ENCODE measurements at regions not wholly inside any gene's neighbourhood (a gene's known extent, or its start where the extent isn't known, plus 50 kb on each side); places are given as distances from the start of the nearest gene placed in this dataset.

DNA sequence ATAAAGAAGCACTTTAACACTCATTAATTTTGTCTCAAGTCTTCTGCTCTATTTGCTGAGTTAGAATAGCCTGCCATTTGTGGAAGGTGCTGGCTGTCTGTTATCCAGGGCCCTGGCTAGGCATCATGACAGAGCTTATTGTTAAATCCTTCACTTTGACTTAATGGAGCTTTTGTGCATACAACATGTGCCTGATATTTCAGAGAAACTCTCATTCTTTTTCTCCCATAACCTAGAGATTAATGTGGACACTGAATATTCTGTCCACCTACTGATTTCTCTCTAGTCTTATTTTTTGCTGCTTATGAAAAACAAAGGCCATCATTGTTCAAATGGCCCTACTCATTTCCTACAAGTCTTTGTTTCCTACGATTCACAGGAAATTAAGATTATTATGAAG lies 383.1 kb upstream of the HTR2A start:
- Histone ChIP-seq H2AFZ (ENCODE audit: low read length) (no peak overlapping the region), H2BK5ac (ENCODE audit: low read length) (no peak overlapping the region), H3K36me3 (replicated peaks in 1 of 2; ENCODE audit: control insufficient read depth in 2 of 2, insufficient read depth in 2 of 2, low read length in 2 of 2) (no peaks in the 10 kb centered on the region), H3K18ac (ENCODE audit: low read length) (no peak overlapping the region), H3K4me3 (ENCODE audit: low read length in 2 of 2) (no peak overlapping the region), H3K23ac (ENCODE audit: low read depth, low read length, poor library complexity) (no peak overlapping the region), H2AK5ac (ENCODE audit: low read depth, low read length) (no peak overlapping the region), H3K4me1 (ENCODE audit: control insufficient read depth in 2 of 2, insufficient read depth in 1 of 2, low read depth in 1 of 2, low read length in 2 of 2) (no peaks in the 10 kb centered on the region), H3K27me3 (ENCODE audit: control insufficient read depth in 3 of 3, insufficient read depth in 3 of 3, low read depth in 1 of 3, low read length in 3 of 3) (no peaks in the 10 kb centered on the region), H3K27ac (replicated peaks; ENCODE audit: low read length) (no peak overlapping the region), H3K79me1 (ENCODE audit: low read depth, low read length) (no peaks in the 10 kb centered on the region), H3K4me2 (ENCODE audit: insufficient read depth, low read length, poor library complexity, severe bottlenecking) (no peak overlapping the region), H3K9ac (ENCODE audit: low read depth, low read length, poor library complexity) (no peak overlapping the region), H4K8ac (ENCODE audit: low read depth, low read length) (no peak overlapping the region), H2BK120ac (ENCODE audit: low read depth, low read length) (no peak overlapping the region), H4K91ac (ENCODE audit: low read depth, low read length, poor library complexity) (no peak overlapping the region), H3K14ac (ENCODE audit: low read length) (no peak overlapping the region), H2BK15ac (ENCODE audit: low read length) (no peak overlapping the region), H3K9me3 (replicated peaks in 1 of 2; ENCODE audit: control insufficient read depth in 2 of 2, insufficient read depth in 1 of 2, low read depth in 1 of 2, low read length in 2 of 2) (no peaks in the 10 kb centered on the region), H2BK12ac (ENCODE audit: low read length) (no peak overlapping the region), H3K4ac (ENCODE audit: low read length) (no peak overlapping the region)
- WGBS, 2 donors (ENCODE audit: extremely low coverage in 2 of 2, insufficient read length in 2 of 2, insufficient replicate concordance in 1 of 2) = no CpG with 5 or more reads among the region's 1 CpG
- DNase-seq (ENCODE audit: low spot score) = no peak

DNA sequence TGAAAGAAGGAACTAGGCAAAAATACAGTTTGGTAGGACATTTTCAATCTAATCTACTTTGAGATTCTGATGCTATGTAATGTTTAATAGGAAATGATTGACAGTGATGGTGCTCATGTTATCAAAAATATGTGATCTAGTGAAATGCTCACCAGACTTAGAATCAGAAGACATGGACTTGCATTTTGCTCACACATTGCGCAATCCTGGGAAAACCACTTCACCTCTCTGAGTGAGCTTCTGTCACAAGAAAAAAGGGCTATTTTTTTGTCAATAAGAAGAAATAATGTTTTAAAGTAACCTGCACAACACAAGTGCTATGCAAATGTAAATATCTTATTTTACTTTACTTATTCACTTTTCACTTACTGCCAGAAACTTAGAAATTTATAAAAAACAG lies 380.9 kb upstream of the HTR2A start:
- Histone ChIP-seq H3K23ac (ENCODE audit: low read depth, low read length, poor library complexity) (no peak overlapping the region), H3K36me3 (replicated peaks in 1 of 2; ENCODE audit: control insufficient read depth in 2 of 2, insufficient read depth in 2 of 2, low read length in 2 of 2) (no peaks in the 10 kb centered on the region), H3K9me3 (replicated peaks in 1 of 2; ENCODE audit: control insufficient read depth in 2 of 2, insufficient read depth in 1 of 2, low read depth in 1 of 2, low read length in 2 of 2) (no peaks in the 10 kb centered on the region), H3K18ac (ENCODE audit: low read length) (no peak overlapping the region), H3K4me3 (ENCODE audit: low read length in 2 of 2) (no peak overlapping the region), H2BK120ac (ENCODE audit: low read depth, low read length) (no peak overlapping the region), H3K27ac (replicated peaks; ENCODE audit: low read length) (no peak overlapping the region), H2BK12ac (ENCODE audit: low read length) (no peak overlapping the region), H2AK5ac (ENCODE audit: low read depth, low read length) (no peak overlapping the region), H3K79me1 (ENCODE audit: low read depth, low read length) (no peaks in the 10 kb centered on the region), H2AFZ (ENCODE audit: low read length) (no peak overlapping the region), H2BK15ac (ENCODE audit: low read length) (no peak overlapping the region), H3K4me2 (ENCODE audit: insufficient read depth, low read length, poor library complexity, severe bottlenecking) (no peak overlapping the region), H2BK5ac (ENCODE audit: low read length) (no peak overlapping the region), H3K4ac (ENCODE audit: low read length) (no peak overlapping the region), H3K4me1 (ENCODE audit: control insufficient read depth in 2 of 2, insufficient read depth in 1 of 2, low read depth in 1 of 2, low read length in 2 of 2) (no peaks in the 10 kb centered on the region), H3K9ac (ENCODE audit: low read depth, low read length, poor library complexity) (no peak overlapping the region), H4K91ac (ENCODE audit: low read depth, low read length, poor library complexity) (no peak overlapping the region), H3K27me3 (ENCODE audit: control insufficient read depth in 3 of 3, insufficient read depth in 3 of 3, low read depth in 1 of 3, low read length in 3 of 3) (no peaks in the 10 kb centered on the region), H3K14ac (ENCODE audit: low read length) (no peak overlapping the region), H4K8ac (ENCODE audit: low read depth, low read length) (no peak overlapping the region)
- WGBS, 2 donors (ENCODE audit: extremely low coverage in 2 of 2, insufficient read length in 2 of 2, insufficient replicate concordance in 1 of 2) = no CpG with 5 or more reads among the region's 1 CpG
- no peak for DNase-seq (ENCODE audit: low spot score)

DNA sequence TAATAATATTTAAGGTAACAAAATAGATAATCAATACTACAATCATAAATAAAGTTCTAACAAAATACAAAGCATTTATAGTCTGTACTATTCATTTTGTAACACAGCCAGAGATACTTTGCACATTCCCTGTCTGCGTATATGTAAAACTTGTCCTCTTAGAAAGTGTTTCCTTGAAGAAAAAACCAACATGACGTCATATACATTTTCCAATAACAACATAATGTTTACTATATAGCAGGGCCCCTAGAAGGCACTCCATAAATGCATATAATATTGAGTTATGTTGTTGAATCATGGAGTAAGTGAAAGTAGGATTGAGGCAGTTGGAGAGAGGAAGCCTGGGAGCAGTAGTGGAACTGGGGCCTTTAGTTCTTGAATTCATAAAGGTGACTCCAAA lies 371.4 kb upstream of the HTR2A start:
- Histone ChIP-seq H3K79me1 (ENCODE audit: low read depth, low read length) (no peaks in the 10 kb centered on the region), H2AK5ac (ENCODE audit: low read depth, low read length) (no peak overlapping the region), H3K18ac (ENCODE audit: low read length) (no peak overlapping the region), H2BK15ac (ENCODE audit: low read length) (no peak overlapping the region), H4K91ac (ENCODE audit: low read depth, low read length, poor library complexity) (no peak overlapping the region), H3K14ac (ENCODE audit: low read length) (no peak overlapping the region), H2BK12ac (ENCODE audit: low read length) (no peak overlapping the region), H2AFZ (ENCODE audit: low read length) (no peak overlapping the region), H2BK5ac (ENCODE audit: low read length) (no peak overlapping the region), H3K4me3 (ENCODE audit: low read length in 2 of 2) (no peak overlapping the region), H3K4ac (ENCODE audit: low read length) (no peak overlapping the region), H3K4me1 (ENCODE audit: control insufficient read depth in 2 of 2, insufficient read depth in 1 of 2, low read depth in 1 of 2, low read length in 2 of 2) (no peaks in the 10 kb centered on the region), H3K4me2 (ENCODE audit: insufficient read depth, low read length, poor library complexity, severe bottlenecking) (no peak overlapping the region), H3K9me3 (replicated peaks in 1 of 2; ENCODE audit: control insufficient read depth in 2 of 2, insufficient read depth in 1 of 2, low read depth in 1 of 2, low read length in 2 of 2) (no peaks in the 10 kb centered on the region), H2BK120ac (ENCODE audit: low read depth, low read length) (no peak overlapping the region), H3K23ac (ENCODE audit: low read depth, low read length, poor library complexity) (no peak overlapping the region), H3K27ac (replicated peaks; ENCODE audit: low read length) (no peak overlapping the region), H3K36me3 (replicated peaks in 1 of 2; ENCODE audit: control insufficient read depth in 2 of 2, insufficient read depth in 2 of 2, low read length in 2 of 2) (no peaks in the 10 kb centered on the region), H3K9ac (ENCODE audit: low read depth, low read length, poor library complexity) (no peak overlapping the region), H4K8ac (ENCODE audit: low read depth, low read length) (no peak overlapping the region), H3K27me3 (ENCODE audit: control insufficient read depth in 3 of 3, insufficient read depth in 3 of 3, low read depth in 1 of 3, low read length in 3 of 3) (no peaks in the 10 kb centered on the region)
- no CpG with 5 or more reads among the region's 2 CpGs for WGBS, 2 donors (ENCODE audit: extremely low coverage in 2 of 2, insufficient read length in 2 of 2, insufficient replicate concordance in 1 of 2)
- DNase-seq (ENCODE audit: low spot score) = no peak

DNA sequence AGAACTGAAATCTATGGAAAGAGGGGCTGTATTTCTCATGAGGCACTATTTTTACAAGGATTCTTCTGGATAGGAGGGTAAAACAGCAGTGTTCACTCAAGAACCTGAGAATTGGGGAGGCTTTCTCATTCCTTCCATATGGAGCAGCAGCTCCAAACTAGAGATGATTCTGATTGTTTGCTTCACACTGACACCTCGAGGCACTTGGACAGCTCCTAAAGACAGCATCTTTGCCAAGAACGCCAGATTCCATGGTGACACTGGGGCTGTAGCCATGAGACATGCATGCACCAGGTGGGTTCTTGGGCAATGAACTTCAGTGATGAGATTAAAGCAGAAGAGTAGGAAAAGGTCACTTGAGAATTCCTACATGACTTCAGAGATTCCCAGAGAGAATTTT lies 361.5 kb upstream of the HTR2A start:
- H3K36me3 ChIP-seq (replicated peaks in 1 of 2; ENCODE audit: control insufficient read depth in 2 of 2, insufficient read depth in 2 of 2, low read length in 2 of 2) = no peaks in the 10 kb centered on the region
- no peak overlapping the region for H3K23ac ChIP-seq (ENCODE audit: low read depth, low read length, poor library complexity)
- no peak overlapping the region for H2AFZ ChIP-seq (ENCODE audit: low read length)
- no peak overlapping the region for H3K18ac ChIP-seq (ENCODE audit: low read length)
- no peak for DNase-seq (ENCODE audit: low spot score)
- H4K91ac ChIP-seq (ENCODE audit: low read depth, low read length, poor library complexity) = no peak overlapping the region
- H2BK5ac ChIP-seq (ENCODE audit: low read length) = no peak overlapping the region
- H3K27me3 ChIP-seq (ENCODE audit: control insufficient read depth in 3 of 3, insufficient read depth in 3 of 3, low read depth in 1 of 3, low read length in 3 of 3) = no peaks in the 10 kb centered on the region
- H3K9ac ChIP-seq (ENCODE audit: low read depth, low read length, poor library complexity) = no peak overlapping the region
- H2BK120ac ChIP-seq (ENCODE audit: low read depth, low read length) = no peak overlapping the region
- H4K8ac ChIP-seq (ENCODE audit: low read depth, low read length) = no peak overlapping the region
- no peaks in the 10 kb centered on the region for H3K9me3 ChIP-seq (replicated peaks in 1 of 2; ENCODE audit: control insufficient read depth in 2 of 2, insufficient read depth in 1 of 2, low read depth in 1 of 2, low read length in 2 of 2)
- no CpG with 5 or more reads among the region's 2 CpGs for WGBS, 2 donors (ENCODE audit: extremely low coverage in 2 of 2, insufficient read length in 2 of 2, insufficient replicate concordance in 1 of 2)
- H3K4me1 ChIP-seq (ENCODE audit: control insufficient read depth in 2 of 2, insufficient read depth in 1 of 2, low read depth in 1 of 2, low read length in 2 of 2) = no peaks in the 10 kb centered on the region
- H3K27ac ChIP-seq (replicated peaks; ENCODE audit: low read length) = no peak overlapping the region
- no peak overlapping the region for H2BK12ac ChIP-seq (ENCODE audit: low read length)
- H2AK5ac ChIP-seq (ENCODE audit: low read depth, low read length) = no peak overlapping the region
- no peak overlapping the region for H3K4me3 ChIP-seq (ENCODE audit: low read length in 2 of 2)
- no peak overlapping the region for H3K14ac ChIP-seq (ENCODE audit: low read length)
- no peak overlapping the region for H3K4me2 ChIP-seq (ENCODE audit: insufficient read depth, low read length, poor library complexity, severe bottlenecking)
- no peak overlapping the region for H2BK15ac ChIP-seq (ENCODE audit: low read length)
- H3K4ac ChIP-seq (ENCODE audit: low read length) = no peak overlapping the region
- H3K79me1 ChIP-seq (ENCODE audit: low read depth, low read length) = no peaks in the 10 kb centered on the region
